IPS DF 6.9 (cell line): ENCODE measurements at regions not wholly inside any gene's neighbourhood (a gene's known extent, or its start where the extent isn't known, plus 50 kb on each side); places are given as distances from the start of the nearest gene placed in this dataset.

Experiments used
- DNase-seq: peaks from one replicate; pipeline ENCODE4 v3.0.0-alpha.2; 2013; ENCODE audit warnings: low read depth, low spot score
- H3K27ac ChIP-seq: one replicate; pipeline ENCODE4 v1.5.1; 2013; ENCODE audit warnings: low read length, control low read depth
- H3K27me3 ChIP-seq: 2 replicates; pipeline ENCODE4 v1.6.1; 2013; ENCODE audit warnings: mild to moderate bottlenecking, low read length; ENCODE audit not compliant: control insufficient read depth, insufficient read depth
- H3K36me3 ChIP-seq: 2 replicates; pipeline ENCODE4 v1.6.1; 2013; ENCODE audit warnings: low read length; ENCODE audit not compliant: control insufficient read depth, insufficient read depth
- H3K4me1 ChIP-seq: 2 replicates; pipeline ENCODE4 v1.6.1; 2013; ENCODE audit warnings: low read length; ENCODE audit not compliant: control insufficient read depth, insufficient read depth
- H3K4me3 ChIP-seq: 2 replicates; pipeline ENCODE4 v1.5.1; 2013; ENCODE audit warnings: mild to moderate bottlenecking, low read length
- H3K9me3 ChIP-seq: 2 replicates; pipeline ENCODE4 v1.6.1; 2013; ENCODE audit warnings: low read length, inconsistent platforms; ENCODE audit not compliant: control insufficient read depth, insufficient read depth
- WGBS: extraction: QIAGEN DNeasy Blood & Tissue Kit; methylation state at CpG from one replicate; pipeline ENCODE4 v1.1.7; 2013; ENCODE audit warnings: mixed read lengths, missing lambda C conversion rate; ENCODE audit not compliant: insufficient read length, insufficient coverage; 5-methylcytosine and 5-hydroxymethylcytosine counted together

- H3K27me3 ChIP-seq: no peaks in the 10 kb centered on the region
- WGBS: no CpG with 5 or more reads among the region's 6 CpGs
- H3K9me3 ChIP-seq: no peaks in the 10 kb centered on the region
- H3K4me1 ChIP-seq: no peaks in the 10 kb centered on the region
- H3K36me3 ChIP-seq: no peaks in the 10 kb centered on the region
- H3K27ac ChIP-seq: no peak overlapping the region
- DNase-seq: no peak
- H3K4me3 ChIP-seq: no peak overlapping the region
Measured at GRCh38 chr11:110798201-110798900, 86.1 kb upstream of the ARHGAP20 start.

DNA sequence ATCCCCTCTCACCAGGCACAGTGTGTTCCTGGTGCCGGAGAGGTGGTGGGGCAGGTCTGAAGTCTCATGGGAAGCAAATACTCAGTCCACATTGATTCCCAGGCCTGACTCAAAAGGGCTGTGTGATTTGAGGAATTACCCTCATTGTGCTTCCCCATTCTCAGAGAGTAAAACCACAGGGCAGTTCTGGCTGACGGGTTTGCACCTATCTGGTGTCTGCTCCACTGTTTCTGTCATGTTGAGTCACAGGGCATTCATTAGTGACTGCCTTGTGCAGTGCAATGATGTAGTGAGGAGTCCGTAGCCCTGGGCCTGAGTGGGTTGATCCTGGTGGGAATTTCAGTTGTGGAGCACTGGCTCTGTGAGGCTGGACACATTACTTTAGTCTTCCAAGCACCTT, 85.2 kb upstream of the ARHGAP20 start:
- no peaks in the 10 kb centered on the region for H3K4me1 ChIP-seq
- WGBS: no CpG with 5 or more reads among the region's 3 CpGs
- no peak overlapping the region for H3K27ac ChIP-seq
- no peaks in the 10 kb centered on the region for H3K27me3 ChIP-seq
- no peak overlapping the region for H3K4me3 ChIP-seq
- no peak for DNase-seq
- H3K9me3 ChIP-seq: no peaks in the 10 kb centered on the region
- no peaks in the 10 kb centered on the region for H3K36me3 ChIP-seq

- no CpG with 5 or more reads among the region's 1 CpG for WGBS
- Histone ChIP-seq H3K9me3 (no peaks in the 10 kb centered on the region), H3K27me3 (no peaks in the 10 kb centered on the region), H3K4me3 (no peak overlapping the region), H3K36me3 (no peaks in the 10 kb centered on the region), H3K27ac (no peak overlapping the region), H3K4me1 (no peaks in the 10 kb centered on the region)
- no peak for DNase-seq
Measured at GRCh38 chr11:110795112-110795624, 82.9 kb upstream of the ARHGAP20 start.

GRCh38 chr11:110793556-110793955, 81.3 kb upstream of the ARHGAP20 start:
- Histone ChIP-seq H3K9me3 (no peaks in the 10 kb centered on the region), H3K27me3 (no peaks in the 10 kb centered on the region), H3K4me3 (no peak overlapping the region), H3K27ac (no peak overlapping the region), H3K4me1 (no peaks in the 10 kb centered on the region), H3K36me3 (no peaks in the 10 kb centered on the region)
- no CpG with 5 or more reads among the region's 4 CpGs for WGBS
- DNase-seq: no peak

DNA sequence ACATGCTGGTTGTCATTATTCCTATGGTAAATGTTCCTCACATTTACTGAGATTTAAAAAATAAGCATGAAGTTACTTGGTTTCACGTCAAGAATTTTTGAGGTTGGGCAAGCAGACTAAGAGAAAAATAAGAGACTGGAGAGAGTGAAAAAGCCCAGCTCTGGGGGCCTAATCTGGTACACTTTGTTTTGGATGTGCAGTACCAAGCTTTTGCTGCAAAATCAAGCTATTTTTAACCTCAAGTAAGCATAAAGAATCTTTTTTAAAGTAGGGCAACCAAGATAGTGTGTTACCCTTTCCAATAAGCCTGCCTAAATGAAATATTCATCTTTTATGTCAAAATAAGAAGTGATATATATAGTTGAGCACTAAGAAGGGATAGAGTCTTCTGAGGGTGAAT, 79.4 kb upstream of the ARHGAP20 start:
- Histone ChIP-seq H3K36me3 (no peaks in the 10 kb centered on the region), H3K4me3 (no peak overlapping the region), H3K4me1 (no peaks in the 10 kb centered on the region), H3K27ac (no peak overlapping the region), H3K9me3 (no peaks in the 10 kb centered on the region), H3K27me3 (no peaks in the 10 kb centered on the region)
- no CpG with 5 or more reads among the region's 1 CpG for WGBS
- no peak for DNase-seq

GRCh38 chr11:110787680-110788079, 75.4 kb upstream of the ARHGAP20 start:
- H3K27ac ChIP-seq: no peak overlapping the region

DNA sequence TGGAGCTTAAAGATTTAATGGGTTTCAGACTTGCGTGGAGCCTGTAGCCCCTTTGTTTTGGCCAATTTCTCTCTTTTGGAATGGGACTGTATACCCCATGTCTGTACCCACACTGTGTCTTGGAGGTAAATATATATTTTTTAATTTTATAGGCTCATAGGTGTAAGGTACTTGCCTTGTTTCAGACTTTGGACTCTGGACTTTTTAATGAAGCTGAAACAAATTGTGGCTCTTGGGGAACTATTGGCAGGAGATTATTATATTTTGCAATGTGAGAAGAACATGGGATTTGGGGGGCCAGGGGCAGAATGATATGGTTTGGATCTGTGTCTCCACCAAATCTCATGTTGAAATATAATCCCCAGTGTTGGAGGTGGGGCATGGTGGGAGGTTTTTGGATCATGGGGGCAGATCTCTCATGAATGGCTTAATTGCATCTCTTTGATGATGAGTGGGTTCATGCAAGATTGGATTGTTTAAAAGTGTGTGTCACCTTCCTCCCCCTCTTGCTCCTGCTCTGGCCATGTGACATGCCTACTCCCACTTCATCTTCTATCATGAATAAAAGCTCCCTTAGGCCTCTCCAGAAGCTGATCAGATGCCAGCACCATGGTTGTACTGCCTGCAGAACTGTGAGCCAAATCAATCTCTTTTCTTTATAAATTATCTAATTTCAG, 74.1 kb upstream of the ARHGAP20 start:
- Histone ChIP-seq H3K4me3 (no peak overlapping the region), H3K9me3 (peaks cover 3% of the 10 kb centered on the region; the same call in 1 of the 2 replicates), H3K36me3 (no peaks in the 10 kb centered on the region), H3K4me1 (no peaks in the 10 kb centered on the region), H3K27ac (no peak overlapping the region), H3K27me3 (no peaks in the 10 kb centered on the region)
- no peak for DNase-seq
- WGBS: no CpG with 5 or more reads among the region's 1 CpG

More at GRCh38 chr11:110787680-110788079, 75.4 kb upstream of the ARHGAP20 start:
- WGBS: no CpG with 5 or more reads among the region's 2 CpGs
- peaks cover 3% of the 10 kb centered on the region; the same call in 1 of the 2 replicates for H3K9me3 ChIP-seq
- no peaks in the 10 kb centered on the region for H3K27me3 ChIP-seq
- H3K4me1 ChIP-seq: no peaks in the 10 kb centered on the region
- no peak for DNase-seq
- H3K36me3 ChIP-seq: no peaks in the 10 kb centered on the region
- no peak overlapping the region for H3K4me3 ChIP-seq

DNA sequence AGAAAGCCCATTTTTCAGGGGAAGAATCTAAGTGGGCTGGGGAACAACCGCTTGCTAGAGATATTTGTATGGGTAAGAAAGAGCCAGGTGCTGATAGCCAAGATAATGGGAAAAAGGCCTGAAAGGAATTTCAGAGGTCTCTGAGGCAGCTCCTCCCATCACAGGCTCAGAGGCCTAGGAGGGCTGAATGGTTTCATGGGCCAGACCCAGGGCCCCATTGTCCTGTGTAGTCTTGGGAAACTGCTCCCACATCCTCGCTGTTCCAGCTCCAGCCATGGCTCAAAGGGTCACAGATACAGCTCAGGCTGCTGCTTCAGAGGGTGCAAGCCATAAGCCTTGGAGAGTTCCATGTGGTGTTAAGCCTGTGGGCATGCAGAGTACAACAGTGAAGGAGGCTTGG, 73.2 kb upstream of the ARHGAP20 start:
- no peak for DNase-seq
- Histone ChIP-seq H3K9me3 (peaks cover 3% of the 10 kb centered on the region; the same call in 1 of the 2 replicates), H3K27me3 (no peaks in the 10 kb centered on the region), H3K4me3 (no peak overlapping the region), H3K36me3 (no peaks in the 10 kb centered on the region), H3K4me1 (no peaks in the 10 kb centered on the region), H3K27ac (no peak overlapping the region)
- no CpG with 5 or more reads among the region's 2 CpGs for WGBS

GRCh38 chr11:110782616-110783015, 70.4 kb upstream of the ARHGAP20 start:
- H3K36me3 ChIP-seq: no peaks in the 10 kb centered on the region
- peaks cover 3% of the 10 kb centered on the region; the same call in 1 of the 2 replicates for H3K9me3 ChIP-seq
- H3K4me1 ChIP-seq: no peaks in the 10 kb centered on the region
- H3K27ac ChIP-seq: no peak overlapping the region
- no CpG with 5 or more reads among the region's 2 CpGs for WGBS
- H3K27me3 ChIP-seq: no peaks in the 10 kb centered on the region
- no peak for DNase-seq
- H3K4me3 ChIP-seq: no peak overlapping the region

DNA sequence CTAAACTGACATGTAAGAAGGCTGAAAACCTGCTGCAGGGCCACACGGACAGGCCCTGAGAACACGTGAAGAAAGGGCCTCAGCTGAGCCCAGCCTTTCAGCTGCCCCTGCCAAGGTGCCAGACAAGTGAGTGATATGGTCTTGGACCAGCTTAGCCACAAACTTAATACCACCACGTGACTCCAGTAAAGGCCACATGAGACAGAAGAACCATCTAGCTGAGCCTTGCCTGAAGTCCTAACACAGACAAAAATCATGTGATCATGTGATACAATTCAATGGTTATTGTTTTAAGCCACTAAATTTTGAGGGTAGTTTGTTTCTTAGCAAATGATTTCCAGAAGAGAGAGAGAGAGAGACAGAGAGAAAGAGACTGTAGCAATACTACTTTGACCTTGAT, 66.9 kb upstream of the ARHGAP20 start:
- no peaks in the 10 kb centered on the region for H3K27me3 ChIP-seq
- no CpG with 5 or more reads among the region's 3 CpGs for WGBS

More for the DNA sequence above, 66.9 kb upstream of the ARHGAP20 start:
- Histone ChIP-seq H3K27ac (no peak overlapping the region), H3K9me3 (no peaks in the 10 kb centered on the region), H3K36me3 (no peaks in the 10 kb centered on the region), H3K4me3 (no peak overlapping the region), H3K4me1 (no peaks in the 10 kb centered on the region)
- DNase-seq: no peak
